ENCODE measurements at regions not wholly inside any gene's neighbourhood (a gene's known extent, or its start where the extent isn't known, plus 50 kb on each side); places are given as distances from the start of the nearest gene placed in this dataset.

GRCh38 chr10:59036311-59037017 lies 140.0 kb upstream of the PHYHIPL start:
- no peak overlapping the region for H3K4me3 Mint-ChIP-seq
- ATAC-seq (no peak), DNase-seq (ENCODE audit: low spot score) (no peak)
- no peaks in the 10 kb centered on the region for H3K36me3 Mint-ChIP-seq
- no peaks in the 10 kb centered on the region for H3K9me3 Mint-ChIP-seq
- ChIA-PET CTCF (no interaction called here), POLR2A (no interaction called here)
- no peak overlapping the region for H3K27ac Mint-ChIP-seq
- no peaks in the 10 kb centered on the region for H3K27me3 Mint-ChIP-seq (ENCODE audit: low read depth)
- H3K4me1 Mint-ChIP-seq, result no peaks in the 10 kb centered on the region
- TF ChIP-seq KAT7 (CRISPR knock-in tag; IDR thresholded peaks at IDR 0.05; ENCODE audit: borderline replicate concordance) (no peak), ETV6 (CRISPR knock-in tag; IDR thresholded peaks at IDR 0.05) (no peak), SMAD4 (CRISPR knock-in tag; IDR thresholded peaks at IDR 0.05) (no peak), SOX15 (CRISPR knock-in tag; IDR thresholded peaks at IDR 0.05) (no peak), ZMAT4 (CRISPR knock-in tag; IDR thresholded peaks at IDR 0.05) (no peak), FOXP1 (CRISPR knock-in tag; IDR thresholded peaks at IDR 0.05; ENCODE audit: borderline replicate concordance) (no peak), GRHL2 (CRISPR knock-in tag; IDR thresholded peaks at IDR 0.05; ENCODE audit: insufficient replicate concordance, severe bottlenecking) (no peak), OVOL2 (CRISPR knock-in tag; IDR thresholded peaks at IDR 0.05; ENCODE audit: borderline replicate concordance) (no peak), PRDM15 (CRISPR knock-in tag; IDR thresholded peaks at IDR 0.05) (no peak), GTF2I (CRISPR knock-in tag; conservative IDR thresholded peaks at IDR 0.05) (no peak), E2F1 (CRISPR knock-in tag; IDR thresholded peaks at IDR 0.05) (no peak), NR3C1 (CRISPR knock-in tag; conservative IDR thresholded peaks at IDR 0.05; ENCODE audit: low read depth) (no peak), GABPB1 (CRISPR knock-in tag; IDR thresholded peaks at IDR 0.05) (no peak), RORB (CRISPR knock-in tag; IDR thresholded peaks at IDR 0.05) (no peak), NR1H2 (CRISPR knock-in tag; IDR thresholded peaks at IDR 0.05) (no peak), ARID4B (CRISPR knock-in tag; IDR thresholded peaks at IDR 0.05; ENCODE audit: borderline replicate concordance) (no peak), AFF4 (CRISPR knock-in tag; IDR thresholded peaks at IDR 0.05; ENCODE audit: borderline replicate concordance) (no peak)
- TF ChIP-seq, protein P1, sequence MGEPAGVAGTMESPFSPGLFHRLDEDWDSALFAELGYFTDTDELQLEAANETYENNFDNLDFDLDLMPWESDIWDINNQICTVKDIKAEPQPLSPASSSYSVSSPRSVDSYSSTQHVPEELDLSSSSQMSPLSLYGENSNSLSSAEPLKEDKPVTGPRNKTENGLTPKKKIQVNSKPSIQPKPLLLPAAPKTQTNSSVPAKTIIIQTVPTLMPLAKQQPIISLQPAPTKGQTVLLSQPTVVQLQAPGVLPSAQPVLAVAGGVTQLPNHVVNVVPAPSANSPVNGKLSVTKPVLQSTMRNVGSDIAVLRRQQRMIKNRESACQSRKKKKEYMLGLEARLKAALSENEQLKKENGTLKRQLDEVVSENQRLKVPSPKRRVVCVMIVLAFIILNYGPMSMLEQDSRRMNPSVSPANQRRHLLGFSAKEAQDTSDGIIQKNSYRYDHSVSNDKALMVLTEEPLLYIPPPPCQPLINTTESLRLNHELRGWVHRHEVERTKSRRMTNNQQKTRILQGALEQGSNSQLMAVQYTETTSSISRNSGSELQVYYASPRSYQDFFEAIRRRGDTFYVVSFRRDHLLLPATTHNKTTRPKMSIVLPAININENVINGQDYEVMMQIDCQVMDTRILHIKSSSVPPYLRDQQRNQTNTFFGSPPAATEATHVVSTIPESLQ (CRISPR knock-in tag; IDR thresholded peaks at IDR 0.05), result no peak
- TF ChIP-seq, protein P2, sequence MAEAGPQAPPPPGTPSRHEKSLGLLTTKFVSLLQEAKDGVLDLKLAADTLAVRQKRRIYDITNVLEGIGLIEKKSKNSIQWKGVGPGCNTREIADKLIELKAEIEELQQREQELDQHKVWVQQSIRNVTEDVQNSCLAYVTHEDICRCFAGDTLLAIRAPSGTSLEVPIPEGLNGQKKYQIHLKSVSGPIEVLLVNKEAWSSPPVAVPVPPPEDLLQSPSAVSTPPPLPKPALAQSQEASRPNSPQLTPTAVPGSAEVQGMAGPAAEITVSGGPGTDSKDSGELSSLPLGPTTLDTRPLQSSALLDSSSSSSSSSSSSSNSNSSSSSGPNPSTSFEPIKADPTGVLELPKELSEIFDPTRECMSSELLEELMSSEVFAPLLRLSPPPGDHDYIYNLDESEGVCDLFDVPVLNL (CRISPR knock-in tag; IDR thresholded peaks at IDR 0.05; ENCODE audit: borderline replicate concordance, low read depth), result no peak
